ENCODE measurements at regions not wholly inside any gene's neighbourhood (a gene's known extent, or its start where the extent isn't known, plus 50 kb on each side); places are given as distances from the start of the nearest gene placed in this dataset.

GRCh38 chr2:241957276-241957675 is 87.7 kb downstream of the RTP5 start:
- no peak for TF ChIP-seq CTCF (IDR thresholded peaks at IDR 0.05)
- TF ChIP-seq POLR2A (IDR thresholded peaks at IDR 0.05), result no peak

Data from suprapubic skin (tissue), 3 donors.